ENCODE measurements at regions not wholly inside any gene's neighbourhood (a gene's known extent, or its start where the extent isn't known, plus 50 kb on each side); places are given as distances from the start of the nearest gene placed in this dataset.

GRCh38 chr20:50343490-50344179 lies 153.0 kb downstream of the CEBPB start:
- TF ChIP-seq POLR2A (IDR thresholded peaks at IDR 0.05) (no peak), CTCF (IDR thresholded peaks at IDR 0.05) (no peak), POLR2AphosphoS5 (IDR thresholded peaks at IDR 0.05) (peak; percentile 54)
